H9 (cell line): ENCODE measurements at regions not wholly inside any gene's neighbourhood (a gene's known extent, or its start where the extent isn't known, plus 50 kb on each side); places are given as distances from the start of the nearest gene placed in this dataset.

Source experiments
- DNase-seq: peaks from one replicate; pipeline ENCODE4 v3.0.0-alpha.2; 2017
- H2AFZ ChIP-seq: one replicate; pipeline ENCODE4 v1.6.1; 2013; ENCODE audit warnings: mild to moderate bottlenecking, low read length, control low read depth, moderate library complexity
- H2AK5ac ChIP-seq: 2 replicates; pipeline ENCODE4 v1.6.1; 2013; ENCODE audit warnings: low read length, control low read depth, mixed read lengths; ENCODE audit not compliant: insufficient read length
- H2BK120ac ChIP-seq: one replicate; pipeline ENCODE4 v1.6.1; 2013; ENCODE audit warnings: low read depth, mild to moderate bottlenecking, low read length, control low read depth, inconsistent platforms; ENCODE audit not compliant: poor library complexity, severe bottlenecking
- H2BK12ac ChIP-seq: 2 replicates; pipeline ENCODE4 v1.6.1; 2013; ENCODE audit warnings: low read length, control low read depth, mixed read lengths, low read depth; ENCODE audit not compliant: insufficient read length
- H2BK15ac ChIP-seq: 2 replicates; pipeline ENCODE4 v1.6.1; 2013; ENCODE audit warnings: low read depth, low read length, control low read depth
- H2BK20ac ChIP-seq: one replicate; pipeline ENCODE4 v1.6.1; 2013; ENCODE audit warnings: low read depth, mild to moderate bottlenecking, low read length, control low read depth, inconsistent platforms; ENCODE audit not compliant: poor library complexity, severe bottlenecking
- H2BK5ac ChIP-seq: 2 replicates; pipeline ENCODE4 v1.6.1; 2013; ENCODE audit warnings: low read length, control low read depth, mixed read lengths; ENCODE audit not compliant: insufficient read length
- H3K14ac ChIP-seq: 2 replicates; pipeline ENCODE4 v1.6.1; 2013; ENCODE audit warnings: low read length, control low read depth; ENCODE audit not compliant: insufficient read depth
- H3K18ac ChIP-seq: 2 replicates; pipeline ENCODE4 v1.6.1; 2013; ENCODE audit warnings: low read depth, mild to moderate bottlenecking, mixed read lengths, low read length, control low read depth; ENCODE audit not compliant: insufficient read length
- H3K23ac ChIP-seq: 2 replicates; pipeline ENCODE4 v1.6.1; 2013; ENCODE audit warnings: low read length, control low read depth, mixed read lengths, low read depth; ENCODE audit not compliant: insufficient read length
- H3K23me2 ChIP-seq: 2 replicates; pipeline ENCODE4 v1.6.1; 2013; ENCODE audit warnings: low read depth, mild to moderate bottlenecking, mixed read lengths, low read length, control low read depth; ENCODE audit not compliant: insufficient read length, poor library complexity, severe bottlenecking
- H3K27ac ChIP-seq: 2 replicates; pipeline ENCODE4 v1.5.1; 2013; ENCODE audit warnings: low read length, control low read depth, mixed read lengths, low read depth; ENCODE audit not compliant: insufficient read length
- H3K27me3 ChIP-seq: 2 replicates; pipeline ENCODE4 v1.6.1; 2013; ENCODE audit warnings: low read length, control low read depth, inconsistent platforms; ENCODE audit not compliant: insufficient read depth
- H3K4ac ChIP-seq: 2 replicates; pipeline ENCODE4 v1.6.1; 2013; ENCODE audit warnings: low read depth, mild to moderate bottlenecking, control low read depth, inconsistent platforms, low read length, moderate library complexity
- H3K4me1 ChIP-seq: 2 replicates; pipeline ENCODE4 v1.6.1; 2013; ENCODE audit warnings: low read length, control low read depth, inconsistent platforms; ENCODE audit not compliant: insufficient read depth
- H3K4me2 ChIP-seq: 2 replicates; pipeline ENCODE4 v1.6.1; 2013; ENCODE audit warnings: low read length, control low read depth, mixed read lengths; ENCODE audit not compliant: insufficient read length, insufficient read depth
- H3K56ac ChIP-seq: 2 replicates; pipeline ENCODE4 v1.6.1; 2013; ENCODE audit warnings: low read depth, mild to moderate bottlenecking, mixed read lengths, low read length, control low read depth; ENCODE audit not compliant: insufficient read length
- H3K79me1 ChIP-seq: 2 replicates; pipeline ENCODE4 v1.6.1; 2013; ENCODE audit warnings: low read depth, mild to moderate bottlenecking, moderate library complexity, low read length, control low read depth, inconsistent platforms; ENCODE audit not compliant: insufficient read depth, poor library complexity, severe bottlenecking
- H3K79me2 ChIP-seq: 2 replicates; pipeline ENCODE4 v1.6.1; 2013; ENCODE audit warnings: low read length, control low read depth, inconsistent platforms; ENCODE audit not compliant: insufficient read depth
- H3K9ac ChIP-seq: 2 replicates; pipeline ENCODE4 v1.6.1; 2013; ENCODE audit warnings: low read length, control low read depth, mixed read lengths; ENCODE audit not compliant: insufficient read length; ENCODE audit errors: extremely low read depth
- H3K9me3 ChIP-seq: one replicate; pipeline ENCODE4 v1.6.1; 2013; ENCODE audit warnings: low read depth, low read length, inconsistent platforms; ENCODE audit not compliant: control insufficient read depth
- H3T11ph ChIP-seq: one replicate; pipeline ENCODE4 v1.6.1; 2013; ENCODE audit warnings: mild to moderate bottlenecking, low read length, control low read depth, inconsistent platforms
- H4K20me1 ChIP-seq: one replicate; pipeline ENCODE4 v1.6.1; 2013; ENCODE audit not compliant: control insufficient read depth, insufficient read length, insufficient read depth
- H4K5ac ChIP-seq: 2 replicates; pipeline ENCODE4 v1.6.1; 2013; ENCODE audit warnings: low read depth, mild to moderate bottlenecking, mixed read lengths, low read length, control low read depth; ENCODE audit not compliant: insufficient read length
- H4K8ac ChIP-seq: replicated peaks from 2 replicates; pipeline ENCODE4 v1.6.1; 2013; ENCODE audit warnings: low read length, control low read depth, mixed read lengths, low read depth; ENCODE audit not compliant: insufficient read length
- H4K91ac ChIP-seq: 2 replicates; pipeline ENCODE4 v1.6.1; 2013; ENCODE audit warnings: low read depth, mild to moderate bottlenecking, moderate library complexity, mixed read lengths, low read length, control low read depth; ENCODE audit not compliant: insufficient read length
- H3K27ac Mint-ChIP-seq, 3 experiments: 2 replicates in 2 of 3; 3 replicates in 1 of 3; pipeline ENCODE4 v1.8.0; 2020 to 2021; ENCODE audit warnings: mixed read lengths in 3 of 3, mild to moderate bottlenecking in 1 of 3, moderate library complexity in 1 of 3
- H3K27me3 Mint-ChIP-seq: 2 replicates; pipeline ENCODE4 v1.8.0; 2021; ENCODE audit warnings: low read depth, mild to moderate bottlenecking, moderate library complexity, mixed read lengths
- H3K36me3 Mint-ChIP-seq, 3 experiments: 2 replicates in 2 of 3; 3 replicates in 1 of 3; pipeline ENCODE4 v1.8.0; 2020 to 2021; ENCODE audit warnings: low read depth in 3 of 3, mixed read lengths in 3 of 3; ENCODE audit not compliant: insufficient read depth in 1 of 3
- H3K4me1 Mint-ChIP-seq, 2 experiments: 2 replicates each; pipeline ENCODE4 v1.8.0; 2020; ENCODE audit warnings: mixed read lengths in 2 of 2
- H3K4me3 Mint-ChIP-seq, 2 experiments: 2 replicates in 1 of 2; 3 replicates in 1 of 2; pipeline ENCODE4 v1.8.0; 2020 to 2021; ENCODE audit warnings: mild to moderate bottlenecking in 2 of 2, mixed read lengths in 2 of 2, moderate library complexity in 1 of 2
- H3K9me3 Mint-ChIP-seq, 2 experiments: 2 replicates in 1 of 2; 3 replicates in 1 of 2; pipeline ENCODE4 v1.8.0; 2020; ENCODE audit warnings: mild to moderate bottlenecking in 2 of 2, mixed read lengths in 2 of 2, moderate library complexity in 1 of 2
- CTCF ChIP-seq: fragments of 200-600 bp; sonication (generic); conservative IDR thresholded peaks from 3 replicates; pipeline ENCODE4 v1.8.0; 2021; ENCODE audit warnings: antibody characterized with exemption, mild to moderate bottlenecking
- WGBS: extraction: QIAGEN DNeasy Blood & Tissue Kit; methylation state at CpG from one replicate; pipeline ENCODE4 v1.1.7; 2013; ENCODE audit warnings: missing lambda C conversion rate, low lambda C conversion rate, mixed read lengths; ENCODE audit not compliant: insufficient read length; ENCODE audit errors: extremely low coverage; 5-methylcytosine and 5-hydroxymethylcytosine counted together

- no peaks in the 10 kb centered on the region for H3K4me1 ChIP-seq
- no peak overlapping the region for H2BK120ac ChIP-seq
- H3K79me2 ChIP-seq = no peaks in the 10 kb centered on the region
- no peak overlapping the region for H2BK15ac ChIP-seq
- H3K4me1 Mint-ChIP-seq = peaks cover 4 to 11% of the 10 kb centered on the region in 2 experiments; a peak in 2 of 4 replicates
- no peak overlapping the region for H3K4me2 ChIP-seq
- H3K9me3 Mint-ChIP-seq = no peaks in the 10 kb centered on the region; a peak in 1 of 5 replicates
- no peak overlapping the region for H3K9ac ChIP-seq
- no CpG with 5 or more reads among the region's 6 CpGs for WGBS
- no peak overlapping the region for H2AFZ ChIP-seq
- H3K18ac ChIP-seq = no peak overlapping the region
- no peaks in the 10 kb centered on the region for H3K27me3 ChIP-seq
- H3K79me1 ChIP-seq = no peaks in the 10 kb centered on the region
- TF ChIP-seq CTCF = no peak
- no peak overlapping the region for H3K23ac ChIP-seq
- no peak for DNase-seq
- no peak overlapping the region for H2BK5ac ChIP-seq
- H4K8ac ChIP-seq = no peak overlapping the region
- H3K27ac ChIP-seq = no peak overlapping the region
- no peak overlapping the region for H4K5ac ChIP-seq
- no peak overlapping the region for H3K14ac ChIP-seq
- H2BK12ac ChIP-seq = no peak overlapping the region
- no peak overlapping the region for H4K91ac ChIP-seq
- no peak overlapping the region for H2BK20ac ChIP-seq
- H3T11ph ChIP-seq = no peak overlapping the region
- no peaks in the 10 kb centered on the region for H3K36me3 Mint-ChIP-seq
- no peaks in the 10 kb centered on the region for H3K9me3 ChIP-seq
- H3K27ac Mint-ChIP-seq = no peak overlapping the region
- no peak overlapping the region for H3K4ac ChIP-seq
- no peaks in the 10 kb centered on the region for H4K20me1 ChIP-seq
- H3K56ac ChIP-seq = no peak overlapping the region
- peaks cover 4% of the 10 kb centered on the region for H3K27me3 Mint-ChIP-seq
- H3K23me2 ChIP-seq = no peaks in the 10 kb centered on the region
- no peak overlapping the region for H3K4me3 Mint-ChIP-seq
- H2AK5ac ChIP-seq = no peak overlapping the region
These were observed 191.8 kb downstream of the GADD45G start for GRCh38 chr9:89796606-89797005.
